Right hindlimb (tissue), 1 donor: ENCODE measurements at regions not wholly inside any gene's neighbourhood (a gene's known extent, or its start where the extent isn't known, plus 50 kb on each side); places are given as distances from the start of the nearest gene placed in this dataset.

Experiments
- DNase-seq: peaks from one replicate; pipeline ENCODE4 v3.0.0-alpha.2; 2018

- no peak for DNase-seq
Observed at GRCh38 chr16:60331168-60331567, 1597.1 kb upstream of the GOT2 start.

GRCh38 chr16:60329108-60329507 is 1595.0 kb upstream of the GOT2 start:
- no peak for DNase-seq

- no peak for DNase-seq
Observed at GRCh38 chr16:60328152-60328551, 1594.0 kb upstream of the GOT2 start.

DNA sequence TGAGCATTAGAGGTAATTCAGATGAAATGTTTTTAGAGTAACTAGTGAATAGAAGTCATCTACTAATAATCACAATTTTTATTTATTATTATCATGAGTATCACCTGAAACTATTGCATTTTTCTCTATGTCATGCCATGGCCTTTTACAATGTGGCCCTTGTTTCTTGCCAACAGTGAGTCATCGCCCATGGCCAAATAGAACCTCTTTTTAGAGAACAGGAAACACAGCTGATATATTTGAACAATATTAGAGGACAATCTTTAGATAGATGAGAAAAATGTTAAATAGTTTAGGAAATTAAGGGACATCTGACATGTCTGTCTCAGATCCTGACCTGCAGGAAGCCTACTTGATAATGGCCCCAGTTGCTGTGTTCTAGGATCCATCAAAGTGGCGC is 1584.4 kb upstream of the GOT2 start:
- DNase-seq = no peak

GRCh38 chr16:60310846-60311445 is 1576.8 kb upstream of the GOT2 start:
- DNase-seq = no peak

GRCh38 chr16:60304720-60305119 is 1570.6 kb upstream of the GOT2 start:
- DNase-seq = no peak

GRCh38 chr16:60304066-60304465 is 1570.0 kb upstream of the GOT2 start:
- DNase-seq = no peak

- DNase-seq = no peak
Observed at GRCh38 chr16:60302676-60303075, 1568.6 kb upstream of the GOT2 start.

- no peak for DNase-seq
Observed at GRCh38 chr16:60302261-60302660, 1568.1 kb upstream of the GOT2 start.

DNA sequence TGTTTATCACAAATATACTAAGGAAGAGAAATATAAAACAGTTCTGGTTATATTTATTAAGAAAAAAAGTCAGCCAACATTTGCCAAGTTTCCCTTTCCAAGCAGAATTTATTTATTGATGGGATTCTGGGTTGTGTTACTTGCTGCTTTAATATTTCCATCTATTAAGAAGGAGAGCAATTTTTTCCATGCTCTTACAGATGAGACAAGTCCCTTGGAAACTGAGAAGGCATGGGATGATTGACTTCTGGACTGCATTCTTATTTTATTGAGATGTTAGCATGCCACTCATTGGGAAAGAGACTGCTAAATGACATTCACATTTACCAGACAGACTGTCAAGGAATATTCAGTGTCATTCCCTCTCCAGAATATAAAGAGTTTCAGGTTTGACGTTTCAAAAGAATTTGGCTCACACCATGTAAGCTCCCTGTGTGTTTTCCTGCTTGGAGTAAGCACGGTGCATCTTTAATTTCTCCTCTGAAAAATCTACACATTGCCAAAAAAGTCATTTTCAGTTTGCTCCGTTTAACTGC is 1565.2 kb upstream of the GOT2 start:
- no peak for DNase-seq

- DNase-seq = no peak
Observed at GRCh38 chr16:60295451-60295850, 1561.3 kb upstream of the GOT2 start.

- DNase-seq = no peak
Observed at GRCh38 chr16:60285794-60286193, 1551.7 kb upstream of the GOT2 start.

DNA sequence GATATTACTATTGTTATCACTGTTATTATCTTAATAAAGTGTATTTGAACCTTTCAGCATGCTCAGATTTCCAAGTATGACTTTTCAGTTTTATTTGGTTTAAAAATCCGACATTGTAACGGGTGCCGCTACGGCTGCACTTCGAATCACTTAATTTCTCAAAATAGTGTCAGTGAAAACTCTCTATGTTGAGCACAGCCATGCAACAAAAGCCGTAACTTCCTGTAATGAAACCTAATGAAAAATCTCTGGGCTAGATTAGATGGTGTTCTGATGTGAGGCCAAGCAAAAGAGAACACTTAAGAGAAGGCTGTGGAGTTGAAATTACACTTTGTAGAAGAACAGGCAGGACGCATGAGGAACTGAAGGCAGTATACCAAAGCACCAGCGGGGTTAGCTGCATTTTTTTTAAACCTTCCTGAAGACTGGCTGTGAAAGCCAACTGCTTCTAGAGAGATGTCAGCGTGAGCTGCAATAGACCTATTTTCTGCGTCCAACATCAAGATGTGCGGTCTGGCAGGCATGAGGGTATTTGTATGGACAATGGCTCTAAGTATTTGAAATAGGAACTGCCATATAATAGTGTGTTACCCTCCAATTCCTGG is 1545.0 kb upstream of the GOT2 start:
- DNase-seq = peak; percentile 15

- DNase-seq = no peak
Observed at GRCh38 chr16:60274431-60275019, 1540.4 kb upstream of the GOT2 start.

DNA sequence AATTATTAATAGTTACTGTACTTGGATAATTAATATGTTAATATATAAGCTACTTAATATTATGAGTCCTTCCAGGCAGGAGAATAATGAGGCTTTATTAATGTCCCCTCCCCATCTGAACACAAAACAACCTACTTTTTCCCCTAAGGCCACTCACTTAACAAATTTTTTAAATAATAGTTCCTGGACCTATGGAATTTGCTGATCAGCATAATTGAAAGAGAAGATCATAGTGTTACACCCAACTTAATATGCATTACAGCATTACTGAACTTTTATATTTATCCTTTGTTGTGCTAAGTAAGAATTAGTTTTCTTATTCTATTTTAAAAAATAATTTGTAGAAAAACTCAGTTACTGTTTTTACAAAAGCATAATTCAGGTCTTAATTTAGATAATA is 1537.7 kb upstream of the GOT2 start:
- DNase-seq = no peak

DNA sequence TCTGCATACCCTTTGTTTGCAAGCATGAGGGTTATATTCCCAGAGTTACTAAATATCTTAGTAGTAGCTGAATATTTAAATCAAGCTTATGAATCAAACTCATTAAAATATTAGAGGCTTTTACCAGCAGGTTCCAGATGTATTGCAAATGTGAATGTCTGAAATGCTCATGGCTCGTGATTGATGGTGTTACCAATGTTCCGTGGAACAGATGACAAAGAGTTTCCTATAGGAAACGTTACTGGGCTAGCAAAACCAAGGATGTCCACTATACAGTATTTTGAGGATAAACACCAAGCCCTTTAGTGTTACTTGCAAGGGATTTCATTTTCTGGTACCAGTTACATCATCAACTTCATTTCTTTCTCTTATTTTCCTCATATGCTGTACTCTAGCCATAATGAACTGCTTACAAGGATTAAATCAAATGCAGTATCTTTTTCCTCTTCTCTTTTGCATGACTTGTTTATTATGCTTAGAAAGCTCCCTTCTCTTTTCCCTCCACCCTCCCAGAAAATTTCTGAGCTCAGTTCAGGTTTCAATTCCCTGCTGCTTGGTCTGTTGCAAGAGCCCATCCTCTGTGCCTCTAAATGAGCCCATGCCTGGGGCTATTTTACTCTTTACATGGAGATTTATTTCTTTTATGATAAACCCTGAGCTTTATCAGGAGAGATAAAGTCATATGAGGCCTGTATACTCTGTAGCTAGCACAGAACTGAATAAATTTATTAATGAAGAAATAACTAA is 1537.1 kb upstream of the GOT2 start:
- no peak for DNase-seq

DNA sequence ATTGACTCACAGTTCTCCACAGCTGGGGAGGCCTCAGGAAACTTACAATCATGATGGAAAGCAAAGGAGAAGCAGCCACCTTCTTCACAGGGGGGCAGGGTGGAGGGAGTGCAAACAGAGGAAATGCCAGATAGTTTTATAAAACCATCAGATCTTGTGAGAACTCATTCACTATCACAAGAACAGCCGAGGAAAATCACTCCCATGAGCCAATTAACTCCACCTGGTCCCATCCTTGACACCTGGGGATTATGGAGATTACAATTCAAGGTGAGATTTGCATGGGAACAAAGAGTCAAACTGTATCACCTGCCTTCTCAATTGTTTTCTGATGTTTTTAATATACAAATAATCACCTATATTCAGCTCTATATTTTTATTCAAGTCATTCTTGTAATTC is 1527.3 kb upstream of the GOT2 start:
- DNase-seq = no peak

DNA sequence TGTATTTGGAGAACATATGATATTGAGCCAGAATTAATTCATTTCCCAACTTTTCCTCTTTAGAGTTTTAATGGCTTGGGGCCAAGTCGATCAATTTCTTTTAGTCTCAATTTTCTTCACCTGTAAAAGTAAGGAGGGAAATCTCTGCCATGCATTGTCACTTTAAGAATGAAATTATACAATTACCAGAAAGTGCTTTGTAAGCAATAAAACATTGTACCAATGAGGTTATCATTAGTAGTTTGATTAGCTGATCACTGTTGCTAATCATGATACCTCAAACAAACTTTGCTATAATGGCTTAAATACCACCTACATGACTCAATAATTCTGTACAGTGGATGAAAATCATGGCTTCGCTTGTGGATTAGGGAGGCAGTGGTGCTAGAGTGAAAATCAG is 1525.8 kb upstream of the GOT2 start:
- no peak for DNase-seq

- no peak for DNase-seq
Observed at GRCh38 chr16:60246086-60246485, 1512.0 kb upstream of the GOT2 start.

GRCh38 chr16:60241671-60242070 is 1507.6 kb upstream of the GOT2 start:
- DNase-seq = no peak

- no peak for DNase-seq
Observed at GRCh38 chr16:60230666-60231065, 1496.5 kb upstream of the GOT2 start.

- DNase-seq = no peak
Observed at GRCh38 chr16:60225541-60225940, 1491.4 kb upstream of the GOT2 start.

DNA sequence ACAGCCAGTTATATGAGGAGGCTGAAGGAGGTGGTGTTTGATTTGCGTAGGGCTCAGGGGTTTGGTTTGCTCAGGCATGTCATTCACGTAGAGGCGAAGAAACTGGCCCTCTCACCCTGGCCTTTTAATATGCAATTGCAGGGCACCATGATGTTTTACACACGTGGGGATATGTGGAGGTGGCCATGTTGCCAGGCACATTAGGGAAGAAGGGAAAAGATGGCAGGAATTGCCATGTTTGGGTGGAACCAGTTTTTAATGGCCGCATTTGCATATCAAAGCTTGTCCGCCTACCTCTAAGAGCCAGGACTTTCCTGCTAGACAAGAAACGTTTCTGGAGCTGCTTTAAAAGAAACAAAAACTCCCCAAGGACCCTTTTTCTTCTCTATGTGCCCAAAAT is 1483.7 kb upstream of the GOT2 start:
- DNase-seq = no peak

GRCh38 chr16:60214311-60214710 is 1480.2 kb upstream of the GOT2 start:
- no peak for DNase-seq
